Transverse colon (tissue), 4 donors: ENCODE measurements at regions not wholly inside any gene's neighbourhood (a gene's known extent, or its start where the extent isn't known, plus 50 kb on each side); places are given as distances from the start of the nearest gene placed in this dataset.

Experiments used
- DNase-seq: peaks from one replicate; pipeline ENCODE4 v3.0.0-alpha.2; 2019
- H3K27ac ChIP-seq, 4 donors: fragments of 200-600 bp; sonication (generic); 2 replicates each; pipeline ENCODE4 v1.5.1; 2016 to 2018; ENCODE audit warnings: inconsistent platforms in 4 of 4
- H3K27me3 ChIP-seq: fragments of 200-600 bp; sonication (generic); 2 replicates; pipeline ENCODE4 v1.5.1; 2017; ENCODE audit warnings: inconsistent platforms
- H3K36me3 ChIP-seq, 4 donors: fragments of 200-600 bp; sonication (generic); 2 replicates each; pipeline ENCODE4 v1.5.1; 2017 to 2019; ENCODE audit warnings: inconsistent platforms in 4 of 4
- H3K4me1 ChIP-seq, 4 donors: fragments of 200-600 bp; sonication (generic); 2 replicates each; pipeline ENCODE4 v1.5.1; 2017 to 2020; ENCODE audit warnings: inconsistent platforms in 4 of 4
- H3K4me3 ChIP-seq, 4 donors: fragments of 200-600 bp; sonication (generic); 1 replicate in 1 of 4; 2 replicates in 3 of 4; pipeline versions ENCODE4 v1.5.1 to v1.6.1; 2017 to 2019; ENCODE audit warnings: inconsistent platforms in 4 of 4
- H3K9me3 ChIP-seq, 2 donors: fragments of 200-600 bp; sonication (generic); 2 replicates each; pipeline ENCODE4 v1.5.1; 2017 to 2019; ENCODE audit warnings: inconsistent platforms in 2 of 2
- CTCF ChIP-seq, 5 experiments: fragments of 200-600 bp in 3 of 5; fragments of 450-650 bp in 2 of 5; sonication (generic) in 3 of 5; IDR thresholded peaks; 1 replicate in 2 of 5; 2 replicates in 3 of 5; pipeline ENCODE4 v1.5.1; 2016 to 2017; ENCODE audit warnings: antibody characterized with exemption in 5 of 5, inconsistent platforms in 3 of 5, mild to moderate bottlenecking in 2 of 5, moderate library complexity in 1 of 5
- EP300 ChIP-seq: sonication (generic); formaldehyde crosslinking; IDR thresholded peaks from one replicate; pipeline ENCODE4 v1.6.1; 2017; ENCODE audit warnings: antibody characterized with exemption, low read depth
- POLR2A ChIP-seq: fragments of 450-650 bp; IDR thresholded peaks from one replicate; pipeline ENCODE4 v1.6.1; 2016; ENCODE audit warnings: antibody characterized with exemption, mild to moderate bottlenecking, moderate library complexity
- POLR2AphosphoS5 ChIP-seq, 3 donors: sonication (generic); formaldehyde crosslinking; IDR thresholded peaks; one replicate each; pipeline ENCODE4 v1.6.1; 2016; ENCODE audit warnings: antibody characterized with exemption in 3 of 3
- WGBS, 2 donors: methylation state at CpG; one replicate each; pipeline ENCODE4 v1.1.5; 2018; ENCODE audit warnings: low coverage in 1 of 2; 5-methylcytosine and 5-hydroxymethylcytosine counted together
- in situ Hi-C, 4 donors: fragments of 200-750 bp; cut with MboI; loops; one replicate each; pipeline versions ENCODE4 v1.15.0 to v1.15.1; 2017; ENCODE audit warnings: low sequenced_read_pairs in 3 of 4, low pct_ligation_motif_present in 1 of 4, low pct_unique_long_range_greater_than_20kb in 1 of 4
- intact Hi-C: fragments of 100-400 bp; cut with DNase I; formaldehyde crosslinking; loops from one replicate; pipeline ENCODE4 v1.15.1; 2023; ENCODE audit warnings: low total_unique reads

- no peak overlapping the region for H3K4me3 ChIP-seq
- no peaks in the 10 kb centered on the region for H3K4me1 ChIP-seq
- in situ Hi-C loops (no loop called here), intact Hi-C loops (no loop called here)
- H3K27ac ChIP-seq: no peak overlapping the region
- no peaks in the 10 kb centered on the region for H3K27me3 ChIP-seq
- DNase-seq: no peak
- H3K9me3 ChIP-seq: no peaks in the 10 kb centered on the region
- no peaks in the 10 kb centered on the region for H3K36me3 ChIP-seq
- no peak for TF ChIP-seq POLR2A
- TF ChIP-seq EP300: no peak
- no peak for TF ChIP-seq CTCF (IDR thresholded peaks at IDR 0.05)
- TF ChIP-seq POLR2AphosphoS5 (IDR thresholded peaks at IDR 0.05): no peak
- WGBS, 2 donors: 72 to 76% methylated on average over 3 to 4 of the region's 4 CpGs
Measured at GRCh38 chr14:25350802-25351201, 300.9 kb upstream of the STXBP6 start.

GRCh38 chr14:25350021-25350420 is 300.1 kb upstream of the STXBP6 start:
- H3K27me3 ChIP-seq: no peaks in the 10 kb centered on the region
- 68% methylated on average over 3 of the region's 3 CpGs; no CpG with 5 or more reads in 1 of the 2 donors for WGBS, 2 donors
- no peak for DNase-seq
- no peak overlapping the region for H3K4me3 ChIP-seq
- in situ Hi-C loops: no loop called here
- intact Hi-C loops: no loop called here
- no peaks in the 10 kb centered on the region for H3K9me3 ChIP-seq
- H3K36me3 ChIP-seq: no peaks in the 10 kb centered on the region
- H3K27ac ChIP-seq: no peak overlapping the region
- no peak for TF ChIP-seq POLR2AphosphoS5 (IDR thresholded peaks at IDR 0.05)
- no peak for TF ChIP-seq CTCF (IDR thresholded peaks at IDR 0.05)
- no peak for TF ChIP-seq POLR2A
- no peak for TF ChIP-seq EP300
- no peaks in the 10 kb centered on the region for H3K4me1 ChIP-seq

- intact Hi-C loops (no loop called here), in situ Hi-C loops (no loop called here)
- DNase-seq: no peak
- Histone ChIP-seq H3K27ac (no peak overlapping the region), H3K36me3 (no peaks in the 10 kb centered on the region), H3K27me3 (no peaks in the 10 kb centered on the region), H3K4me3 (no peak overlapping the region), H3K9me3 (no peaks in the 10 kb centered on the region), H3K4me1 (no peaks in the 10 kb centered on the region)
- 73 to 83% methylated on average over 1 of the region's 1 CpG for WGBS, 2 donors
- TF ChIP-seq CTCF (IDR thresholded peaks at IDR 0.05): no peak
- no peak for TF ChIP-seq POLR2AphosphoS5 (IDR thresholded peaks at IDR 0.05)
- no peak for TF ChIP-seq EP300
- no peak for TF ChIP-seq POLR2A
Measured at GRCh38 chr14:25349269-25349668, 299.3 kb upstream of the STXBP6 start.

- WGBS, 2 donors: 100% methylated on average over 1 of the region's 1 CpG
- H3K36me3 ChIP-seq: no peaks in the 10 kb centered on the region
- H3K27me3 ChIP-seq: no peaks in the 10 kb centered on the region
- no peak for TF ChIP-seq POLR2AphosphoS5 (IDR thresholded peaks at IDR 0.05)
- TF ChIP-seq EP300: no peak
- TF ChIP-seq CTCF (IDR thresholded peaks at IDR 0.05): no peak
- no peak for TF ChIP-seq POLR2A
- no peaks in the 10 kb centered on the region for H3K4me1 ChIP-seq
- no peak overlapping the region for H3K4me3 ChIP-seq
- no peak for DNase-seq
- H3K27ac ChIP-seq: no peak overlapping the region
- in situ Hi-C loops (no loop called here), intact Hi-C loops (no loop called here)
- H3K9me3 ChIP-seq: peaks cover 0 to 17% of the 10 kb centered on the region in 2 donors
Measured at GRCh38 chr14:25340882-25341281, 290.9 kb upstream of the STXBP6 start.
